ENCODE measurements at regions not wholly inside any gene's neighbourhood (a gene's known extent, or its start where the extent isn't known, plus 50 kb on each side); places are given as distances from the start of the nearest gene placed in this dataset.

GRCh38 chr10:2659660-2660209 lies 407.6 kb upstream of the PFKP start:
- TF ChIP-seq CTCF (conservative IDR thresholded peaks at IDR 0.05; ENCODE audit: low read depth, low read length) = no peak
- TF ChIP-seq POLR2A (IDR thresholded peaks at IDR 0.05; ENCODE audit: low read depth, low read length) = no peak
- TF ChIP-seq, protein P1, sequence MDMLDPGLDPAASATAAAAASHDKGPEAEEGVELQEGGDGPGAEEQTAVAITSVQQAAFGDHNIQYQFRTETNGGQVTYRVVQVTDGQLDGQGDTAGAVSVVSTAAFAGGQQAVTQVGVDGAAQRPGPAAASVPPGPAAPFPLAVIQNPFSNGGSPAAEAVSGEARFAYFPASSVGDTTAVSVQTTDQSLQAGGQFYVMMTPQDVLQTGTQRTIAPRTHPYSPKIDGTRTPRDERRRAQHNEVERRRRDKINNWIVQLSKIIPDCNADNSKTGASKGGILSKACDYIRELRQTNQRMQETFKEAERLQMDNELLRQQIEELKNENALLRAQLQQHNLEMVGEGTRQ (IDR thresholded peaks at IDR 0.05; ENCODE audit: low read depth, low read length) = no peak
- no peak for TF ChIP-seq CEBPB (IDR thresholded peaks at IDR 0.05; ENCODE audit: low read depth, low read length)
- TF ChIP-seq FOS (IDR thresholded peaks at IDR 0.05; ENCODE audit: low read depth, low read length) = no peak
- TF ChIP-seq RAD21 (IDR thresholded peaks at IDR 0.05; ENCODE audit: low read length) = no peak
- no peak for TF ChIP-seq RCOR1 (IDR thresholded peaks at IDR 0.05; ENCODE audit: insufficient replicate concordance, low read length)
- no peak for TF ChIP-seq RFX5 (IDR thresholded peaks at IDR 0.05; ENCODE audit: low read depth, low read length)
- no peak for TF ChIP-seq SMC3 (IDR thresholded peaks at IDR 0.05; ENCODE audit: low read depth, low read length)
- no peak for TF ChIP-seq ELK1 (IDR thresholded peaks at IDR 0.05; ENCODE audit: borderline replicate concordance, low read depth, low read length)
- no peak for TF ChIP-seq MAFK (IDR thresholded peaks at IDR 0.05; ENCODE audit: low read depth, low read length)
